Ovary (tissue), 7 donors: ENCODE measurements at regions not wholly inside any gene's neighbourhood (a gene's known extent, or its start where the extent isn't known, plus 50 kb on each side); places are given as distances from the start of the nearest gene placed in this dataset.

Experiments used
- DNase-seq, 5 donors: peaks; one replicate each; pipeline ENCODE4 v3.0.0-alpha.2; 2019 to 2020
- H3K27ac ChIP-seq, 2 donors: fragments of 200-600 bp; one replicate each; pipeline versions ENCODE4 v1.5.1 to v1.8.0; 2019 to 2022
- H3K27me3 ChIP-seq: fragments of 200-600 bp; one replicate; pipeline ENCODE4 v1.8.0; 2022
- H3K36me3 ChIP-seq: fragments of 200-600 bp; sonication (generic); one replicate; pipeline ENCODE4 v1.5.1; 2019
- H3K4me1 ChIP-seq: one replicate; pipeline ENCODE4 v1.8.1; 2013; ENCODE audit warnings: mild to moderate bottlenecking, moderate library complexity; ENCODE audit not compliant: insufficient read depth
- H3K4me3 ChIP-seq: fragments of 200-600 bp; sonication (generic); one replicate; pipeline ENCODE4 v1.5.1; 2017
- H3K9me3 ChIP-seq, 2 donors: fragments of 200-600 bp in 1 of 2; sonication (generic) in 1 of 2; one replicate each; pipeline versions ENCODE4 v1.5.1 to v1.8.1; 2013 to 2019; ENCODE audit warnings: mild to moderate bottlenecking in 1 of 2, moderate library complexity in 1 of 2
- EP300 ChIP-seq: sonication (generic); formaldehyde crosslinking; IDR thresholded peaks from one replicate; pipeline ENCODE4 v1.6.1; 2017; ENCODE audit warnings: antibody characterized with exemption
- POLR2A ChIP-seq: fragments of 450-650 bp; IDR thresholded peaks from one replicate; pipeline ENCODE4 v1.6.1; 2017; ENCODE audit warnings: antibody characterized with exemption, mild to moderate bottlenecking, moderate library complexity
- WGBS, 3 donors: extraction: QIAGEN DNeasy Blood & Tissue Kit in 1 of 3; methylation state at CpG; one replicate each; pipeline versions ENCODE4 v1.1.5 to v1.1.7; 2013 to 2017; 5-methylcytosine and 5-hydroxymethylcytosine counted together
- intact Hi-C, 4 donors: fragments of 100-400 bp; cut with DNase I; formaldehyde crosslinking; loops; one replicate each; pipeline versions ENCODE4 v1.11.0 to v1.15.1; 2022 to 2023
- TF ChIP-seq, protein P1 (sequence below), 3 donors: fragments of 450-650 bp in 2 of 3; fragments of 200-600 bp in 1 of 3; IDR thresholded peaks; one replicate each; pipeline versions ENCODE4 v1.5.1 to v1.8.0; 2016 to 2022; ENCODE audit warnings: antibody characterized with exemption in 3 of 3, mild to moderate bottlenecking in 1 of 3
- donor health status: DM: no; HTN: no; CAD: no; lungs with moderate emphysema.
- donor health status: DM: no; HTN: no; CAD: no.
- donor health status: Bipolar disorder and iron deficiency.
- donor health status: DM: no; HTN: no; CAD: no.
- donor health status: DM: yes; HTN: yes; CAD: no.

DNA sequence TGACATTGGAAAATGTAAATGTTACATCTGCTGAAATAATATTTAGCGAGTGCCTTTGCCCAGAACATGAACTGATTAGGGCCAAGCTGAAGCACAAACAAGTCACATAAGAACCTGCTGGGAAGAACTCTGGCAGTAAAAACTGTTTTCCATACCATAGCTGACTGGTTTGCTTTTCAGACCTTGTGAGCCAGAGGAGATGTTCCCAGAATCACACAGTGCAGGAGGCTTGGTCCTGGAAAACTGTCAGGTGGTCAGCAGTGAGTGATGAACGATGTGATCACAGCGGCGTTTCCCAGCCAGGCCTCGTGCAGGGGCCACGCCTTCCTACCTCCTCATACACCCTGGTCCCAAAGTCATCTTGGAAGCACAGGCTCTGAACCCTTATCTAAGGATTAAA, 164.2 kb upstream of the EEPD1 start:
- 26 to 37% (median 34%) methylated on average over 6 of the region's 6 CpGs for WGBS, 3 donors
- Histone ChIP-seq H3K27ac (no peak overlapping the region), H3K4me3 (no peak overlapping the region), H3K4me1 (peaks cover 3% of the 10 kb centered on the region), H3K36me3 (no peaks in the 10 kb centered on the region), H3K27me3 (no peaks in the 10 kb centered on the region), H3K9me3 (no peaks in the 10 kb centered on the region)
- intact Hi-C loops = loop anchor here in 2 of 4 donors (5.0 kb wide), 2 partner anchors 303 to 328 kb away; no protein-coding TSS in a partner anchor
- DNase-seq = no peak
- TF ChIP-seq POLR2A (no peak), EP300 (no peak)
- TF ChIP-seq, protein P1, sequence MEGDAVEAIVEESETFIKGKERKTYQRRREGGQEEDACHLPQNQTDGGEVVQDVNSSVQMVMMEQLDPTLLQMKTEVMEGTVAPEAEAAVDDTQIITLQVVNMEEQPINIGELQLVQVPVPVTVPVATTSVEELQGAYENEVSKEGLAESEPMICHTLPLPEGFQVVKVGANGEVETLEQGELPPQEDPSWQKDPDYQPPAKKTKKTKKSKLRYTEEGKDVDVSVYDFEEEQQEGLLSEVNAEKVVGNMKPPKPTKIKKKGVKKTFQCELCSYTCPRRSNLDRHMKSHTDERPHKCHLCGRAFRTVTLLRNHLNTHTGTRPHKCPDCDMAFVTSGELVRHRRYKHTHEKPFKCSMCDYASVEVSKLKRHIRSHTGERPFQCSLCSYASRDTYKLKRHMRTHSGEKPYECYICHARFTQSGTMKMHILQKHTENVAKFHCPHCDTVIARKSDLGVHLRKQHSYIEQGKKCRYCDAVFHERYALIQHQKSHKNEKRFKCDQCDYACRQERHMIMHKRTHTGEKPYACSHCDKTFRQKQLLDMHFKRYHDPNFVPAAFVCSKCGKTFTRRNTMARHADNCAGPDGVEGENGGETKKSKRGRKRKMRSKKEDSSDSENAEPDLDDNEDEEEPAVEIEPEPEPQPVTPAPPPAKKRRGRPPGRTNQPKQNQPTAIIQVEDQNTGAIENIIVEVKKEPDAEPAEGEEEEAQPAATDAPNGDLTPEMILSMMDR (IDR thresholded peaks at IDR 0.05) = no peak

DNA sequence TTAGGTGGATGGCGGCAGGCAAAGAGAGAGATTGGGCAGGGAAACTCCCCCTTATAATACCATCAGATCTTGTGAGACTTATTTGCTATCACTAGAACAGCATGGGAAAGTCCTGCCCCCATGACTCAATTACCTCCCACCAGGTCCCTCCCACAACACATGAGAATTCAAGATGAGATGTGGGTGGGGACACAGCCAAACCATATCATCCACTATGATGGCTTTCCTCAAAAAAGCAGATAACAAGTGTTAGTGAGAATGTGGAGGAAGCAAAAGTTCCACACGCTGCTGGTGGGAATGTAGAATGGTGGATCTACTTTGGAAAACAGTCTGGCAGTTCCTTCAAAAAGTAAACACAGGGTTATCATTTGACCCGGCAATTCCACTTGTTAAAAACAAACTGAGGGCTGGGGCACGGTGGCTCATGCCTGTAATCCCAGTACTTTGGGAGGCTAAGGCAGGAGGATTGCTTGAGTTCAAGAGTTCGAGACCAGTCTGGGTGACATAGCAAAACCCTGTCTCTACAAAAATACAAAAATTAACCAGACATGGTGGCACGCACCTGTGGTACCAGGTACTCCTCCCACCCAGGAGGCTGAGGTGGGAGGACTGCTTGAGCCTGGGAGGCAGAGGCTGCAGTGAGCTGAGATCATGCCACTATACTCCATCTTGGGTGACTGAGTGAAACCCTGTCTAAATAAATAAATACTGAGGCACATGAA, 161.4 kb upstream of the EEPD1 start:
- TF ChIP-seq POLR2A = no peak
- TF ChIP-seq EP300 = no peak
- TF ChIP-seq, protein P1 (IDR thresholded peaks at IDR 0.05) = no peak
- Histone ChIP-seq H3K27ac (no peak overlapping the region), H3K27me3 (no peaks in the 10 kb centered on the region), H3K4me1 (peaks cover 3% of the 10 kb centered on the region), H3K4me3 (no peak overlapping the region), H3K36me3 (no peaks in the 10 kb centered on the region), H3K9me3 (no peaks in the 10 kb centered on the region)
- intact Hi-C loops = no loop called here
- DNase-seq = no peak
- WGBS, 3 donors = 58 to 75% (median 63%) methylated on average over 6 of the region's 6 CpGs

DNA sequence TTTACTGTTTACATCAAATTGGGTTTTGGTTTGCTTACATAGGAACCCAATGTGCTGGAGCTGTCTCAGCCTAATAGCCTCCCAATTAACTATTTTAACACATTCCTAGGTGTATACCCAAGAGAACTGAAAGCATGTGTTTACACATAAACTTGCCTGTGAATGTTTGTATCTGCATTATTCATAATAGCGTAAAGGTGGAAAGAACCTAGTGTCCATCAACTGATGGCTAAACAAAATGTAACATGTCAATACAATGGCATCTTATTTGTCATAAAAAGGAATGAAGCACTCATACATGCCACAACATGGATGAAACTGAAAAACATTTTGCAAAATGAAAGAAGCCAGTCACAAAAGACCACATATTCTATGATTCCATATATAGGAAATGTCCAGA, 160.6 kb upstream of the EEPD1 start:
- Histone ChIP-seq H3K36me3 (no peaks in the 10 kb centered on the region), H3K4me1 (peaks cover 2% of the 10 kb centered on the region), H3K4me3 (no peak overlapping the region), H3K9me3 (no peaks in the 10 kb centered on the region), H3K27me3 (no peaks in the 10 kb centered on the region), H3K27ac (no peak overlapping the region)
- 98 to 99% (median 98%) methylated on average over 1 of the region's 1 CpG for WGBS, 3 donors
- DNase-seq = no peak
- TF ChIP-seq POLR2A (no peak), EP300 (no peak)
- TF ChIP-seq, protein P1 (IDR thresholded peaks at IDR 0.05) = no peak
- intact Hi-C loops = no loop called here

GRCh38 chr7:35993113-35993512, 159.9 kb upstream of the EEPD1 start:
- DNase-seq = no peak
- Histone ChIP-seq H3K36me3 (no peaks in the 10 kb centered on the region), H3K27me3 (no peaks in the 10 kb centered on the region), H3K4me1 (peaks cover 2% of the 10 kb centered on the region), H3K4me3 (no peak overlapping the region), H3K27ac (no peak overlapping the region), H3K9me3 (no peaks in the 10 kb centered on the region)
- no peak for TF ChIP-seq POLR2A
- no peak for TF ChIP-seq EP300
- TF ChIP-seq, protein P1 (IDR thresholded peaks at IDR 0.05) = no peak
- WGBS, 3 donors = 80 to 82% (median 82%) methylated on average over 2 of the region's 2 CpGs
- intact Hi-C loops = no loop called here
